CD4-positive, alpha-beta T cell (primary cell): ENCODE measurements at regions not wholly inside any gene's neighbourhood (a gene's known extent, or its start where the extent isn't known, plus 50 kb on each side); places are given as distances from the start of the nearest gene placed in this dataset.
A peak's percentile ranks its signal among the peaks of the same experiment; 100 is the strongest.
"Not testable (repeated sequence)": the region's sequence is repeated elsewhere in the genome, so short reads cannot be mapped to it uniquely, and the experiment has no call there.

ENCODE experiments used
- ATAC-seq: fragments of 200-7000 bp; cut with Tn5 transposase; one replicate; pipeline ENCODE4 v1.10.0; 2022; ENCODE audit warnings: mild to moderate bottlenecking; ENCODE audit not compliant: poor library complexity
- CTCF ChIA-PET: fragments of 350-600 bp; sonication (Branson Sonifier 250); formaldehyde crosslinking; loops from one replicate; lab custom pipeline; 2021; ENCODE audit warnings: antibody characterized with exemption, inconsistent platforms; lab: Charles Lee
- POLR2A ChIA-PET: fragments of 350-600 bp; sonication (Branson Sonifier 250); formaldehyde crosslinking; loops from one replicate; lab custom pipeline; 2021; ENCODE audit warnings: antibody characterized with exemption, inconsistent platforms; lab: Charles Lee
- DNase-seq, 14 experiments: peaks; one replicate each; pipeline ENCODE4 v3.0.0-alpha.2; 2013 to 2020; ENCODE audit warnings: mixed read lengths in 2 of 14
- H3K27ac ChIP-seq, 2 donors: one replicate each; pipeline versions ENCODE4 v1.5.1 to v1.7.0; 2013; ENCODE audit warnings: low read length in 2 of 2, low read depth in 1 of 2, mild to moderate bottlenecking in 1 of 2
- H3K27me3 ChIP-seq, 2 experiments: 1 replicate in 1 of 2; 2 replicates in 1 of 2; pipeline versions ENCODE4 v1.6.1 to v1.7.0; 2013; ENCODE audit warnings: low read length in 2 of 2, control low read depth in 1 of 2, mild to moderate bottlenecking in 1 of 2, moderate library complexity in 1 of 2; ENCODE audit not compliant: insufficient read depth in 2 of 2, control insufficient read depth in 1 of 2
- H3K36me3 ChIP-seq: one replicate; pipeline ENCODE4 v1.6.1; 2013; ENCODE audit warnings: low read length, control low read depth; ENCODE audit not compliant: insufficient read depth
- H3K4me1 ChIP-seq: one replicate; pipeline ENCODE4 v1.6.1; 2013; ENCODE audit warnings: low read length, control low read depth; ENCODE audit not compliant: insufficient read depth
- H3K4me3 ChIP-seq: one replicate; pipeline ENCODE4 v1.5.1; 2013; ENCODE audit warnings: mild to moderate bottlenecking, low read length, moderate library complexity
- H3K9me3 ChIP-seq, 2 experiments: 1 replicate in 1 of 2; 2 replicates in 1 of 2; pipeline versions ENCODE4 v1.6.1 to v1.7.0; 2013; ENCODE audit warnings: low read length in 2 of 2, mild to moderate bottlenecking in 2 of 2, control low read depth in 1 of 2, moderate library complexity in 1 of 2; ENCODE audit not compliant: control insufficient read depth in 1 of 2, insufficient read depth in 1 of 2
- H3K27ac Mint-ChIP-seq: one replicate; pipeline ENCODE4 v1.8.0; 2020; ENCODE audit warnings: mixed read lengths
- H3K27me3 Mint-ChIP-seq: one replicate; pipeline ENCODE4 v1.8.0; 2021; ENCODE audit warnings: mixed read lengths
- H3K36me3 Mint-ChIP-seq: one replicate; pipeline ENCODE4 v1.8.0; 2021; ENCODE audit warnings: low read depth, mixed read lengths
- H3K4me1 Mint-ChIP-seq: one replicate; pipeline ENCODE4 v1.8.0; 2021; ENCODE audit warnings: low read depth, mixed read lengths
- H3K4me3 Mint-ChIP-seq: one replicate; pipeline ENCODE4 v1.8.0; 2020; ENCODE audit warnings: mild to moderate bottlenecking, mixed read lengths
- H3K9me3 Mint-ChIP-seq: one replicate; pipeline ENCODE4 v1.8.0; 2020; ENCODE audit warnings: mixed read lengths
- CTCF ChIP-seq: fragments of 200-600 bp; IDR thresholded peaks from one replicate; pipeline ENCODE4 v1.8.0; 2022; ENCODE audit warnings: antibody characterized with exemption, mild to moderate bottlenecking
- intact Hi-C, 2 experiments: fragments of 100-400 bp; cut with DNase I in 1 of 2; cut with micrococcal nuclease in 1 of 2; formaldehyde crosslinking; loops; one replicate each; pipeline versions ENCODE4 v1.15.1 to v1.9.0; 2023 to 2025; cut with DNase I, micrococcal nuclease

GRCh38 chr16:29302976-29303375 is 103.5 kb downstream of the NPIPB11 start:
- H3K27ac Mint-ChIP-seq = no peak overlapping the region

GRCh38 chr16:29302433-29302832 is 104.1 kb downstream of the NPIPB11 start:
- intact Hi-C loops, H3K9me3 Mint-ChIP-seq, H3K36me3 Mint-ChIP-seq, H3K27ac ChIP-seq, H3K36me3 ChIP-seq, H3K4me1 Mint-ChIP-seq, CTCF ChIA-PET, H3K27me3 ChIP-seq, H3K27ac Mint-ChIP-seq, H3K27me3 Mint-ChIP-seq, H3K9me3 ChIP-seq, ATAC-seq, POLR2A ChIA-PET, H3K4me1 ChIP-seq, DNase-seq, H3K4me3 Mint-ChIP-seq, H3K4me3 ChIP-seq: not testable (repeated sequence)

More at GRCh38 chr16:29302976-29303375, 103.5 kb downstream of the NPIPB11 start:
- Histone ChIP-seq H3K9me3 (no peaks in the 10 kb centered on the region), H3K36me3 (no peaks in the 10 kb centered on the region), H3K4me3 (no peak overlapping the region), H3K27ac (no peak overlapping the region), H3K27me3 (no peaks in the 10 kb centered on the region), H3K4me1 (no peaks in the 10 kb centered on the region)
- CTCF ChIA-PET = no interaction called here
- POLR2A ChIA-PET = no interaction called here
- H3K27me3 Mint-ChIP-seq = no peaks in the 10 kb centered on the region
- H3K36me3 Mint-ChIP-seq = no peaks in the 10 kb centered on the region
- no peaks in the 10 kb centered on the region for H3K9me3 Mint-ChIP-seq
- no peak for ATAC-seq
- intact Hi-C loops = no loop called here
- no peak for DNase-seq
- no peaks in the 10 kb centered on the region for H3K4me1 Mint-ChIP-seq
- H3K4me3 Mint-ChIP-seq = no peak overlapping the region
- TF ChIP-seq CTCF = no peak

DNA sequence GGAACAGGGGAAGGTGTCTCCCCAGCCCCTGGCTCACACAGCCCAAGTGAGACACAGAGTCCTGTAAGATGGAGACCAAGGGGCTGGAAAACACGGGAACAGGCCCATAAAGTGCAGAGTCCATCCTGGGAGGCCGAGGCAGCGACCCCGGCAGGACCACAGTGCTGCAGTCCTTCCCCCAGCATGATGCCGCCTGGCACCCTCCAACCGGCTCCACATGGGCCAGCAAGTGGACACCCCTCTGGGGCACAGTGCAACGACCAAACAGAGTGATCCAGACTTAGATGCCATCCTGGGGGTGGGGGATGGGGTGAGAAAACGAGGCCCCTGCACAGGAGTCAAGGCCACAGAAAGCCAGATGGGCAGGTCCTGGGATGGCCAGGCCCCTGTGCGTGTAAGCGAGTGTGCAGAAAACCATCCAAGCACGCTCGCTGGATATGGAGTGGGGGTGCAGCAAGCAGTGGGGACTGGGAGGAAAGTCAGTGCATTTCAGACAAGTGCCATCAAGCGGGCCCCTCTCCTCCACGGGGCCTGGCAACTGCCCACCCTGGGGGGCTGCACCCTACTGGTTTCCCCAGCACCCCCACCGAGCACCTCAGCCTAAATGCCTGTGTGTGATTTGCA is 104.7 kb downstream of the NPIPB11 start:
- POLR2A ChIA-PET, H3K27me3 Mint-ChIP-seq, H3K27ac ChIP-seq, H3K36me3 ChIP-seq, H3K27ac Mint-ChIP-seq, H3K36me3 Mint-ChIP-seq, intact Hi-C loops, H3K4me3 Mint-ChIP-seq, H3K4me3 ChIP-seq, H3K27me3 ChIP-seq, ATAC-seq, H3K9me3 Mint-ChIP-seq, DNase-seq, CTCF ChIA-PET, H3K4me1 Mint-ChIP-seq, H3K9me3 ChIP-seq, H3K4me1 ChIP-seq: not testable (repeated sequence)

DNA sequence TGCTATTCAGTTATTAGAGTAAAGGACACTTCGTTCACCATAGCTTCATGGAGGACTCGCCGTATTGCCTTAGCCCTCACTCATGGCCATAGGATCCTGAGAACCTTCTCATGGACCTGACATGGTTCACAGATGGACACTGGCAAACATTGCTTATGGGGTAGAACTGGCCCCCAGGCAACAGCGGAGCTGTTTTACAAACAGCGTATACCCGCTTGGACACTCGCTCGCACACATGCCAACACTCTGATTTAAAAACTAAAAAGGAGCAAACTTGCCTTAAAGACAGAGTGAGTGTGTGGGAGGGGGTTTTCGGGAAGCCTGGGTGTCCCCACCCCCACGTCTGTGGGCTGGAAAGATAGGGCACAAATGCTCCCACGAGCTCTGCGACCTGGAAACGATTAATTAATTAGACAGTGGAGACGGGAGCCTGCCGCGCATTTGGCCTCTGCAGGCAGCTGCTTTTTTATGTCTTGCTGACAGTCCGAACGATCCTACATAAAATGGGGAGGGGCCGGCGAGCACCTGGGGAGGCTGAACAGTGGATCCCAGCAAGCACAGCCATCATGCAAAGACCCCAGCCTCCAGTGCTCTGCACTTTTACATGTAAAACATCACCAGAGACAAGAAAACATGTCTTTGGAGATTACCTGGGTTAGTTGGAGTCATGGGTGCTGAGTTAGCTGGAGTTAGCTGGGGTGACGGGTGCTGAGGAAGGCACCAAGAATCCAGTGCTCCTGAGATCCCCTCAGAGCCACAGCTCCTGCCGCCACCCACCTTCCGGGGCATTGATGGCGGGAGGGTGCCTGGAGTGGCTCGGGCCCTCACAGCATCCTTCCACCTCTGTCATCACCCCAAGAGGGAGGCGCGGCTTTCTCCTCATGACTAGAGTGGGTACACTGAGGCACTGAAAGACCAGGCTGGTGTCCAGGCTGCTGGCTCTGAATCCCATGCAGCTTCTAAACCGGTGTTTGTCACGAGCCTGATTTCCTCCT is 105.7 kb downstream of the NPIPB11 start:
- H3K9me3 ChIP-seq, DNase-seq, H3K36me3 ChIP-seq, ATAC-seq, H3K27me3 Mint-ChIP-seq, H3K4me3 Mint-ChIP-seq, H3K4me1 ChIP-seq, H3K9me3 Mint-ChIP-seq, H3K27me3 ChIP-seq, H3K4me3 ChIP-seq, H3K27ac ChIP-seq, H3K4me1 Mint-ChIP-seq, H3K36me3 Mint-ChIP-seq, H3K27ac Mint-ChIP-seq, intact Hi-C loops, POLR2A ChIA-PET, CTCF ChIA-PET: not testable (repeated sequence)

DNA sequence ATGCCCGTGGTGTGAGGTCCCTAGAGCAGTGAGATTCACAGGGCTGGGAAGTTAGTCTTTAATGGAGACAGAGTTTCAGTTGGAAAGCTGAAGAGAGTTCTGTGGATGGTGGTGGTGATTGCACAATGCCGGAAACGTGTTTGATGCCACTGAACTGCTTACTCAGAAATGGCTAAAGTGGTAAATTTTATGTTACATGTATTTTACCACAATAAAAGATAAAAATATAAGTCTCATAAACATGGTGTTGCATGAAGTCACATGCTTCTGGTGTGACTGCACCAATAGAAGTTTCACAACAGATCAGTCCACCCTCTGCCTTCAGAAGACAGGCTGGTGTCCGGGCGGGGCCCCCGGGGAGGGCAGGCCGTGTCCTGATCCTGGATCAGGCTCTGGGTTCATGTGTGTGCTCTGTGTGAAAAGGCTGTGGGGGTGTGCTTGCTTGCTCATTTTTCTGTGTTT is 106.5 kb downstream of the NPIPB11 start:
- H3K4me3 ChIP-seq, POLR2A ChIA-PET, H3K4me1 ChIP-seq, H3K9me3 ChIP-seq, H3K9me3 Mint-ChIP-seq, H3K4me1 Mint-ChIP-seq, H3K27me3 ChIP-seq, ATAC-seq, intact Hi-C loops, H3K27ac Mint-ChIP-seq, H3K27ac ChIP-seq, H3K27me3 Mint-ChIP-seq, H3K4me3 Mint-ChIP-seq, H3K36me3 ChIP-seq, CTCF ChIA-PET, H3K36me3 Mint-ChIP-seq: not testable (repeated sequence)
- peak in 3 of 14 experiments; percentile 15 to 51 (median 33) for DNase-seq

- H3K9me3 ChIP-seq, POLR2A ChIA-PET, ATAC-seq, DNase-seq, H3K4me1 ChIP-seq, H3K9me3 Mint-ChIP-seq, H3K36me3 ChIP-seq, H3K27me3 ChIP-seq, H3K27ac ChIP-seq, H3K4me3 Mint-ChIP-seq, CTCF ChIA-PET, H3K4me3 ChIP-seq, H3K36me3 Mint-ChIP-seq, H3K4me1 Mint-ChIP-seq, intact Hi-C loops, H3K27me3 Mint-ChIP-seq, H3K27ac Mint-ChIP-seq: not testable (repeated sequence)
These were observed 107.5 kb downstream of the NPIPB11 start for GRCh38 chr16:29298997-29299396.
